ENCODE measurements at regions not wholly inside any gene's neighbourhood (a gene's known extent, or its start where the extent isn't known, plus 50 kb on each side); places are given as distances from the start of the nearest gene placed in this dataset.
A peak's percentile ranks its signal among the peaks of the same experiment; 100 is the strongest.
"Not testable (repeated sequence)": the region's sequence is repeated elsewhere in the genome, so short reads cannot be mapped to it uniquely, and the experiment has no call there.

DNA sequence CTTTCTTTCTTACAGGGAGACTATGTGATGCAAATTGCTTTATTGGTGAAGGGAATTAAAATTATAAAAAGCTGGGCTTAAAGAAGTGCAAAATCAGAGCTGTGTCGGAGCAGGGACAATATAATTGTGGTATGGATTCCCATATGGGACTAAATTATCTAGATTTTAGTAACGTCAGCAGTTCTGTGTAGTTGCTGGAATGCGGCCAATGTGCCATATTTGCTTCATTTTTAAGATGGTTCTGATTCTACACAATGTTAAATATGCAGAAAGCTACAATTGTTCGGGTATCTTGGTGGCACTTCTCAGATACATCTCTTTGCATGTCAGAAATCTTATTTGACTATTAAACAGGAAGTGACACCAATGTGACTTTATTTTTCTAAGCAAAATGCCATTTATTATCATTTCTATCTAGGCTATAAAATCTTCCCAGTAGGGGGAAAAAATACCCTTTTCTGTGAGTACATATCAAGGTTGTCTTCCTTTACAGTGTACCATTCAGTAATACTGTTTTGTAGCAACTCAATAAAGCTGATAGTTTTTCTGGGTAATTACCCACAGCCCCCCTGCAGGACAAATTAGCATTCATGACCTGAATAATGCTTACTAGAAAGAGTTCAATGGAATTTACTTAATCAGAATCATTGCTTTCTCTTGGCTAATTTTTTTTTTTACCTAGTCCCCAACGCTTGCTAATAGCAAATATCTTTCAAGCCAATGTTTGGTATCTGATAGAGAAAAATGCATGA lies 288.3 kb upstream of the ADGRL2 start:
- no peak overlapping the region for H3K9ac ChIP-seq (ENCODE audit: low read depth, low read length)

DNA sequence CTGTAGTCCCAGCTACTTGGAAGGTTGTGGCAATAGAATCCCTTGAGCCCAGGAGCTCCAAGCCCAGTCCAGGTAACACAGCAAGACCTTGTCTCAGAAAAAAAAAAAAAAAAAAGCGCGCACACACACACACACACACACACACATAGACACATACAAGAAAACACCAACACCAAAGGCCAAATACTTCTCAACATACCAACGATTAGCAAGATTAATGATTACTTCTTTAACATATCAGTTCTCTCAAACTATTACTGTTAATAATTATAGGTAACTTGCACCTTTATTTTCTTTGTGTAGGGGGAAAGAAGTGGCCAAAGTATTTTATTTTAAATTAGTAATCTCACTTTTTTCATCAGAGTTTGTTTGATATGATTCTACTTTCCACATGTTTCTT lies 289.5 kb upstream of the ADGRL2 start:
- H3K27me3 ChIP-seq (ENCODE audit: control insufficient read depth, insufficient read depth, low read length), result no peaks in the 10 kb centered on the region
- H3K4me1 ChIP-seq (ENCODE audit: control insufficient read depth, insufficient read depth, low read length), result peaks cover 65% of the 10 kb centered on the region
- H3K27ac ChIP-seq (ENCODE audit: low read depth, low read length), result no peak overlapping the region
- H3K4me3 ChIP-seq (ENCODE audit: low read depth, low read length), result no peak overlapping the region
- H3K9ac ChIP-seq (ENCODE audit: low read depth, low read length), result no peak overlapping the region
- no peaks in the 10 kb centered on the region for H3K9me3 ChIP-seq (ENCODE audit: control insufficient read depth, insufficient read depth, low read length)
- no peaks in the 10 kb centered on the region for H3K36me3 ChIP-seq (ENCODE audit: control insufficient read depth, insufficient read depth, low read length)

More for the DNA sequence above, 288.3 kb upstream of the ADGRL2 start:
- peaks cover 63% of the 10 kb centered on the region for H3K4me1 ChIP-seq (ENCODE audit: control insufficient read depth, insufficient read depth, low read length)
- no peak overlapping the region for H3K27ac ChIP-seq (ENCODE audit: low read depth, low read length)
- H3K4me3 ChIP-seq (ENCODE audit: low read depth, low read length), result no peak overlapping the region
- H3K36me3 ChIP-seq (ENCODE audit: control insufficient read depth, insufficient read depth, low read length), result no peaks in the 10 kb centered on the region
- H3K27me3 ChIP-seq (ENCODE audit: control insufficient read depth, insufficient read depth, low read length), result no peaks in the 10 kb centered on the region
- no peaks in the 10 kb centered on the region for H3K9me3 ChIP-seq (ENCODE audit: control insufficient read depth, insufficient read depth, low read length)

DNA sequence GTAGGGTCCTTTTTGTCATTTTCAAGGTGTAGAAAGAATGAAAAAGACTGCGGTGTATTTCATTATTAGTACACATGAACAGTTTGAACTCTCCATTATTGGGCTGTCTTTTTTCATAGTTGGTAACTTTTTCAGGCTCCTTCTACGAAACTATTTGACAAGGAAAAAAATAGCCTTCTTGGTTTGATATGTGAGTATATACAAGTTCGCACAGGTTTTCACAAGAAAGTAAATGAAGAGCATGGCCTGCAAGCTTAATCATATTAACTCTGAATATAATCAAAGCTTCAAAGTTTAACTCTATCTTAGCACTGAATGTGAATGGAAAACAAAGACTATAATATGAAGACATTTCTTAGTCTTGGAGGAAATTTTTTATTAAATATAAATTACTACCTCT lies 290.0 kb upstream of the ADGRL2 start:
- H3K36me3 ChIP-seq (ENCODE audit: control insufficient read depth, insufficient read depth, low read length), result no peaks in the 10 kb centered on the region

DNA sequence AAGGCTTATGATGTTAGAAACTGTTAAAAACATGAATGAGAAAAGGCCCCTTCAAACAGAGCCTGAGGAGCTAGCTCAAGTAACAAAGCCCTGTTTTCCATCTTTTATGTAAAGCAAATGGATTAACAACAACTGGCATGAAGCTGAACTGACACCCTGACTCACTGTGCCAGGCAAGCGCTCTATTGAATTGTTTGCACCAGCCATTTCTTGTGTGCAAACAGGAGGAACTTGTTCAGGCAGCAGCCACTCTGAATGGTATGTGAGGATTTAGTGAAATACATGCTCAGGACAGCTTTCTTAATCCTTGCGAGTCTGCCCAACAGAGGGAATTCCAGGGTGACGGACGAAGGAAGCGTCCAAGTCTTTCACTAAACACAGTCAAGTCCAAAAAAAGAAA lies 291.1 kb upstream of the ADGRL2 start:
- Histone ChIP-seq H3K4me3 (ENCODE audit: low read depth, low read length) (no peak overlapping the region), H3K9me3 (ENCODE audit: control insufficient read depth, insufficient read depth, low read length) (no peaks in the 10 kb centered on the region), H3K4me1 (ENCODE audit: control insufficient read depth, insufficient read depth, low read length) (peaks cover 57% of the 10 kb centered on the region), H3K27me3 (ENCODE audit: control insufficient read depth, insufficient read depth, low read length) (no peaks in the 10 kb centered on the region), H3K36me3 (ENCODE audit: control insufficient read depth, insufficient read depth, low read length) (no peaks in the 10 kb centered on the region), H3K27ac (ENCODE audit: low read depth, low read length) (peak overlapping the region; percentile 13), H3K9ac (ENCODE audit: low read depth, low read length) (no peak overlapping the region)

More for the DNA sequence above, 290.0 kb upstream of the ADGRL2 start:
- no peak overlapping the region for H3K9ac ChIP-seq (ENCODE audit: low read depth, low read length)
- no peaks in the 10 kb centered on the region for H3K27me3 ChIP-seq (ENCODE audit: control insufficient read depth, insufficient read depth, low read length)
- H3K27ac ChIP-seq (ENCODE audit: low read depth, low read length), result no peak overlapping the region
- H3K4me1 ChIP-seq (ENCODE audit: control insufficient read depth, insufficient read depth, low read length), result peaks cover 59% of the 10 kb centered on the region
- no peaks in the 10 kb centered on the region for H3K9me3 ChIP-seq (ENCODE audit: control insufficient read depth, insufficient read depth, low read length)
- H3K4me3 ChIP-seq (ENCODE audit: low read depth, low read length), result no peak overlapping the region

DNA sequence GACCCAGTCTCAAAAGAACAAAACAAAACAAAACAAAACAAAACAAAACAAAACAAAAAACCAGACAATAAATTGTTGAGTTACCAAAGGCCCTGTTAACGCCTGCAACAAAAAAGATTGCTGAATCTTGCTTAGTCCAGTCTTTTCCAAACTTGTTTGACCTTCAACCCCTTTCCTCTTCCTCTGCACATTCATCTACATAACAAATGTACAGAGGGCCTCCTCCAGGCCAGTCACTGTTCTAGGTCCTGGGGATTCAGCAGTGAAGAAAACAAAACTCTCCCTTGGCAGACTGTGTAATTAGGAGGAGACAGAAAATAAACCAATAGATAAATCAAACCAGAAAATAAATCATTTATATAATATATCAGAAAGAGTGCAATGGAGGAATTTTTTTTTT lies 294.0 kb upstream of the ADGRL2 start:
- no peaks in the 10 kb centered on the region for H3K9me3 ChIP-seq (ENCODE audit: control insufficient read depth, insufficient read depth, low read length)
- peaks cover 36% of the 10 kb centered on the region for H3K4me1 ChIP-seq (ENCODE audit: control insufficient read depth, insufficient read depth, low read length)
- no peak overlapping the region for H3K27ac ChIP-seq (ENCODE audit: low read depth, low read length)
- no peaks in the 10 kb centered on the region for H3K27me3 ChIP-seq (ENCODE audit: control insufficient read depth, insufficient read depth, low read length)
- H3K9ac ChIP-seq (ENCODE audit: low read depth, low read length), result no peak overlapping the region
- no peak overlapping the region for H3K4me3 ChIP-seq (ENCODE audit: low read depth, low read length)
- H3K36me3 ChIP-seq (ENCODE audit: control insufficient read depth, insufficient read depth, low read length), result no peaks in the 10 kb centered on the region

DNA sequence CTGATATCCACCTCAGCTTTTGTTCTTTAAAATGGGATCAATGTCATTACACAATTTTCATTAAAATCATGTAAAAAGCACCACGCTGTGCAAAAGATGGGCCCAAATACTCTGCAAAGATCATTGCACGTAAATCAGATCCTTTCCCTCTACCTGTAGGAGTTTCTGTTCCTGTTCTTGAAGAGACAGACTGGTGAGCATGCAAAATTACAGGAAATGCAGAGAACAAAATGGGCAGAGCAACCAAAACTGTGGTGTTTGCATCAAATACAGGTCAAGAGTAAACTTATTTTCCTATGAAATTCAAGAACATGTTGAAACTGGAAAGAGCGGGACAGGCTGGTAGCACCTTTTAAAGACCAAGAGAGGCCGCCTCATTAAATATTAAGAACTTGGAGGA lies 294.9 kb upstream of the ADGRL2 start:
- Histone ChIP-seq H3K4me3 (ENCODE audit: low read depth, low read length) (no peak overlapping the region), H3K9me3 (ENCODE audit: control insufficient read depth, insufficient read depth, low read length) (no peaks in the 10 kb centered on the region), H3K27me3 (ENCODE audit: control insufficient read depth, insufficient read depth, low read length) (no peaks in the 10 kb centered on the region), H3K27ac (ENCODE audit: low read depth, low read length) (no peak overlapping the region), H3K36me3 (ENCODE audit: control insufficient read depth, insufficient read depth, low read length) (no peaks in the 10 kb centered on the region), H3K9ac (ENCODE audit: low read depth, low read length) (no peak overlapping the region), H3K4me1 (ENCODE audit: control insufficient read depth, insufficient read depth, low read length) (peaks cover 35% of the 10 kb centered on the region)

DNA sequence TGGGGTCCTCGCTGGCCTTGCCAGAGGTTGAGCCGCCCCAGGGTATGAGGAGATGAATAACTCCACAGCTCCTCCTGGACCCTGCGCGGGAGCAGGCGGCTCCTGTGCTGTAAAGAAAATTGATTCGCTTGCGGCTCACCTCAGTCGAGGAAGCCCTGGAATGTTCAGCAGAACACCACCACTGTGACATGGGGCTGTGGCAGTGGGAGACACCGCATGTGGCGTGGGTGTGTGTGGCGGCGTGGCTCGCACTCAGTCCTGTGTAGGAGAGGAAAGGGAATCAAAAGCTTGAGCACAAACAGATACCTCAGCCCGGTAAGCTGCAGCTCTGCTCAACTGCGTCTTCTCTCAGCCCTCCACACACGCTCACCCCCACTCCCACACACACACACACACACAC lies 295.9 kb upstream of the ADGRL2 start:
- H3K36me3 ChIP-seq (ENCODE audit: control insufficient read depth, insufficient read depth, low read length); H3K27me3 ChIP-seq (ENCODE audit: control insufficient read depth, insufficient read depth, low read length); H3K9ac ChIP-seq (ENCODE audit: low read depth, low read length): not testable (repeated sequence)

DNA sequence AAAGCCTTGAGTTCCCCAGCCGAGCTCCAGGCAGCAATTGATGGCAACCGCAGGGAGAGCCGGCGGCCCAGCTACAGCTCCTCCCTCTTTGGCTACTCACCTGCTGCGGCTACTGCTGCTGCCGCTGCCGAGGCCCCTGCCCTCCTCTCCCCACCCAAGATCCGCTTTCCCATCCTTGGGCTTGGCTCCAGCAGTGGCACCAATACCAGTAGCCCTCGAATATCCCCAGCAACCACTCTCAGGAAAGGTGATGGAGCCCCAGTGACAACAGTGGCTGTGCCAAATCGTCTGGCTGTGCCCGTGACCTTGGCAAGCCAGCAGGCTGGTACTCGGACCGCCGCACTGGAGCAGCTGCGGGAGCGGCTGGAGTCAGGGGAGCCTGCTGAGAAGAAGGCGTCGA lies 298.0 kb upstream of the ADGRL2 start:
- not testable (repeated sequence) for H3K27ac ChIP-seq (ENCODE audit: low read depth, low read length); H3K36me3 ChIP-seq (ENCODE audit: control insufficient read depth, insufficient read depth, low read length); H3K4me3 ChIP-seq (ENCODE audit: low read depth, low read length); H3K9me3 ChIP-seq (ENCODE audit: control insufficient read depth, insufficient read depth, low read length); H3K27me3 ChIP-seq (ENCODE audit: control insufficient read depth, insufficient read depth, low read length); H3K9ac ChIP-seq (ENCODE audit: low read depth, low read length); H3K4me1 ChIP-seq (ENCODE audit: control insufficient read depth, insufficient read depth, low read length)

More for the DNA sequence above, 295.9 kb upstream of the ADGRL2 start:
- not testable (repeated sequence) for H3K27ac ChIP-seq (ENCODE audit: low read depth, low read length); H3K9me3 ChIP-seq (ENCODE audit: control insufficient read depth, insufficient read depth, low read length); H3K4me3 ChIP-seq (ENCODE audit: low read depth, low read length)
- H3K4me1 ChIP-seq (ENCODE audit: control insufficient read depth, insufficient read depth, low read length), result peaks cover 25% of the 10 kb centered on the region

DNA sequence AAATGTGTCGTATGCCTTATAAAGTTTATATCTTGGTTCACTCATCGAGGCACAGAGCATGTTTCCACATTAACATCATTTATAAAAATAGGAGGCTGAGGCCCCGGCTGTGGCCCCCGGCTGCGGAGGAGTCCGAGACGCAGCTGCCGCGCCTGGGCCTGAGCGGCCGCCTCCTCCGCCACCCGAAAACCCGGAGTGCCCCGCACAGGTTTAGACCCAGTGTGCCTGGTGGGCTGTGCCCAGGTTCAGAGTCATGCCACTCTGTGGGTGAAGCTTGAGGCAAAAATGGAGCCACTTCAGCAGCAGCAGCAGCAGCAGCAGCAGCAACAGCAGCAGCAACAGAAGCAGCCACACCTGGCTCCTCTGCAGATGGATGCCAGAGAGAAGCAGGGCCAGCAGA lies 299.2 kb upstream of the ADGRL2 start:
- H3K27me3 ChIP-seq (ENCODE audit: control insufficient read depth, insufficient read depth, low read length); H3K27ac ChIP-seq (ENCODE audit: low read depth, low read length); H3K36me3 ChIP-seq (ENCODE audit: control insufficient read depth, insufficient read depth, low read length); H3K9ac ChIP-seq (ENCODE audit: low read depth, low read length); H3K9me3 ChIP-seq (ENCODE audit: control insufficient read depth, insufficient read depth, low read length); H3K4me1 ChIP-seq (ENCODE audit: control insufficient read depth, insufficient read depth, low read length); H3K4me3 ChIP-seq (ENCODE audit: low read depth, low read length): not testable (repeated sequence)

DNA sequence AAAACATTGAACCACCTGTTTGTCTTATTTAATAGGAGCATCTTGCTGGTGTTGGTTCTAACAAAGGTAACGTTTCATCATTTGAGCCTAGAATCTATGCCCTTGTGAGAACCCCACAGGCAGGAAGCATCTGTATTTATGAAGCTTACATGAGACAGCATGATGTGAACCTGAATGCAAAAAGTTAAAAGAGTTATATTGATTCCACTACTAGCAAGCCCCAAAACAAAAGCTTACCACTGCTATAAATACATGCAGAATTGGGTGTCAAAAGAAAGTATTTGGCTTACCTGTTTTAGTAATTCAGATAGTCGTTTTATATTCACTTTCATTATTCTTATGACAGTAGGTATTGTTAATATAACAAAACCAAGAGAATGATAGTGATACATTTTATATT lies 301.2 kb upstream of the ADGRL2 start:
- Histone ChIP-seq H3K9me3 (ENCODE audit: control insufficient read depth, insufficient read depth, low read length) (no peaks in the 10 kb centered on the region), H3K9ac (ENCODE audit: low read depth, low read length) (no peak overlapping the region), H3K4me3 (ENCODE audit: low read depth, low read length) (no peak overlapping the region), H3K27ac (ENCODE audit: low read depth, low read length) (no peak overlapping the region), H3K27me3 (ENCODE audit: control insufficient read depth, insufficient read depth, low read length) (no peaks in the 10 kb centered on the region), H3K4me1 (ENCODE audit: control insufficient read depth, insufficient read depth, low read length) (0 out of 2 replicates have a peak, but pooled peaks cover 5% of the 10 kb centered on the region), H3K36me3 (ENCODE audit: control insufficient read depth, insufficient read depth, low read length) (no peaks in the 10 kb centered on the region)

DNA sequence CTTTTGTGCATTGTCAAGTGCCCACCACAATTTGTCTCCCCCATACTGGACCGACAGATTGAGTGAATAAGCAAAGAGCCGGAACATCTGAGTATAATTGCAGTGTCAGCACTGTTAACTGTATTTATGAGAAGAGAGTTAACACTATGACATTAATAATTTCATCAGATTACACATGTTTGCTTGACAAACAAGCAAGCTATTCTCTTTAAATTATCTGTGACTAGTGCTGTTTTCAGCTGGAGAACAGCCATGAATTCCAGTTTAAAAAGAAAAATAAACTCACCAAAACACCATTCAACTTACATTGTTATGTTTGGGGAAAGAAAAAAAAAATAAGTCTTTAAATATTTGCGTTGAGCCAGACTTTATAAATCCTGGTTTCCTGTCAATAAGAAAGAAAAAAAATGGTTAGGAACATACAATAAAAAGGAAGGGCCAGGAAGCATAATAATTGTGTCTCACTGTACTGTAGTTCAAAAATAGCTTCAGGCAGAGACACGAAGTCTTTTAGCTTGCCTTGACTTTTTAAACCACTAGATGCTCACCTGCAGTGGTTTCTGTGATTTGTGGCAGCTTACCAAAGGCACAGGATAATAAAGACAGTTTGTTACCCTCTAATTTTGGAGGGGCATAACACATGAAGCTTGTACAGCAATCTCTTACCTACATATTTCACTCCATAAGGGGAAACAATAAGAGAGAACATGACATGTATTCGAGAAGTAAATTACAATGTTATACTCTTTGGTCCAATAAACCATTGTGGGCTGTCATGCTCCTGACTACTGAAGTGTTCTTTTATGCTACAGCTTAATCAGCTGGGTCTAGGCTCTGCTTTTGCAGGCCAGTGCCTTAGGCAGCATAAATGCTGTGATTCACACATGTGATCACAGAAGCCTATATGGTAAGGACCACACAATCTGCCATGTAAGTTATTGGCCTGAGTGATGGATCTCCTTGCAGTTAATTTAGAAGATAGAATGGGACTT lies 302.0 kb upstream of the ADGRL2 start:
- no peak overlapping the region for H3K4me3 ChIP-seq (ENCODE audit: low read depth, low read length)
- no peaks in the 10 kb centered on the region for H3K36me3 ChIP-seq (ENCODE audit: control insufficient read depth, insufficient read depth, low read length)
- H3K27me3 ChIP-seq (ENCODE audit: control insufficient read depth, insufficient read depth, low read length), result no peaks in the 10 kb centered on the region
- H3K27ac ChIP-seq (ENCODE audit: low read depth, low read length), result no peak overlapping the region
- H3K9me3 ChIP-seq (ENCODE audit: control insufficient read depth, insufficient read depth, low read length), result no peaks in the 10 kb centered on the region
- H3K9ac ChIP-seq (ENCODE audit: low read depth, low read length), result no peak overlapping the region
- H3K4me1 ChIP-seq (ENCODE audit: control insufficient read depth, insufficient read depth, low read length), result peaks cover 10% of the 10 kb centered on the region; the same call in 1 of the 2 replicates

Data from HUES48 (cell line).